Parathyroid adenoma (tissue), 2 donors: ENCODE measurements at regions not wholly inside any gene's neighbourhood (a gene's known extent, or its start where the extent isn't known, plus 50 kb on each side); places are given as distances from the start of the nearest gene placed in this dataset.

Experiments used
- H2AFZ ChIP-seq: fragments of 300-600 bp; sonication (generic); one replicate; pipeline ENCODE4 v1.7.0; 2017; ENCODE audit warnings: antibody characterized with exemption, mild to moderate bottlenecking
- H3K27ac ChIP-seq: fragments of 300-600 bp; sonication (generic); one replicate; pipeline ENCODE4 v1.7.0; 2017
- H3K27me3 ChIP-seq: fragments of 300-600 bp; sonication (generic); one replicate; pipeline ENCODE4 v1.7.0; 2017; ENCODE audit warnings: low read length; ENCODE audit not compliant: control insufficient read depth, insufficient read depth
- H3K36me3 ChIP-seq: fragments of 300-600 bp; sonication (generic); one replicate; pipeline ENCODE4 v1.7.0; 2017; ENCODE audit warnings: low read length; ENCODE audit not compliant: control insufficient read depth, insufficient read depth
- H3K4me1 ChIP-seq: fragments of 300-600 bp; sonication (generic); one replicate; pipeline ENCODE4 v1.7.0; 2017; ENCODE audit warnings: control low read depth
- H3K4me2 ChIP-seq: fragments of 300-600 bp; sonication (generic); one replicate; pipeline ENCODE4 v1.7.0; 2017; ENCODE audit warnings: low read length
- H3K4me3 ChIP-seq: fragments of 300-600 bp; sonication (generic); one replicate; pipeline ENCODE4 v1.7.0; 2017; ENCODE audit warnings: low read depth, low read length
- H3K79me2 ChIP-seq: fragments of 300-600 bp; sonication (generic); one replicate; pipeline ENCODE4 v1.7.0; 2017; ENCODE audit warnings: control low read depth
- H3K9ac ChIP-seq: fragments of 300-600 bp; sonication (generic); one replicate; pipeline ENCODE4 v1.7.0; 2017; ENCODE audit warnings: mild to moderate bottlenecking
- H3K9me3 ChIP-seq: fragments of 300-600 bp; sonication (generic); one replicate; pipeline ENCODE4 v1.7.0; 2017; ENCODE audit warnings: low read length; ENCODE audit not compliant: control insufficient read depth
- CTCF ChIP-seq: fragments of 300-600 bp; sonication (generic); IDR thresholded peaks from one replicate; pipeline ENCODE4 v1.7.0; 2017; ENCODE audit warnings: antibody characterized with exemption, mild to moderate bottlenecking
- donor health status: primary hyperparathyroidism.

GRCh38 chr7:131021460-131021859 lies 287.5 kb upstream of the KLF14 start:
- H3K4me2 ChIP-seq: no peak overlapping the region
- peaks cover 16% of the 10 kb centered on the region for H3K4me1 ChIP-seq
- no peaks in the 10 kb centered on the region for H3K9me3 ChIP-seq
- TF ChIP-seq CTCF: no peak
- H3K79me2 ChIP-seq: peaks cover 80% of the 10 kb centered on the region
- H3K27me3 ChIP-seq: no peaks in the 10 kb centered on the region
- no peak overlapping the region for H3K27ac ChIP-seq
- H3K36me3 ChIP-seq: no peaks in the 10 kb centered on the region
- no peak overlapping the region for H3K4me3 ChIP-seq
- H3K9ac ChIP-seq: no peak overlapping the region
- H2AFZ ChIP-seq: no peak overlapping the region

GRCh38 chr7:131021902-131022301 lies 287.9 kb upstream of the KLF14 start:
- TF ChIP-seq CTCF: no peak
- Histone ChIP-seq H3K4me1 (peaks cover 16% of the 10 kb centered on the region), H3K27ac (no peak overlapping the region), H3K79me2 (peaks cover 76% of the 10 kb centered on the region), H3K36me3 (no peaks in the 10 kb centered on the region), H3K4me2 (no peak overlapping the region), H3K4me3 (no peak overlapping the region), H2AFZ (no peak overlapping the region), H3K27me3 (no peaks in the 10 kb centered on the region), H3K9me3 (no peaks in the 10 kb centered on the region), H3K9ac (no peak overlapping the region)

- no peak overlapping the region for H3K4me3 ChIP-seq
- H3K4me2 ChIP-seq: no peak overlapping the region
- H3K9ac ChIP-seq: no peak overlapping the region
- H3K9me3 ChIP-seq: no peaks in the 10 kb centered on the region
- no peaks in the 10 kb centered on the region for H3K36me3 ChIP-seq
- H3K27ac ChIP-seq: no peak overlapping the region
- peaks cover 18% of the 10 kb centered on the region for H3K4me1 ChIP-seq
- TF ChIP-seq CTCF: no peak
- no peaks in the 10 kb centered on the region for H3K27me3 ChIP-seq
- H2AFZ ChIP-seq: no peak overlapping the region
- peaks cover 83% of the 10 kb centered on the region for H3K79me2 ChIP-seq
Measured at GRCh38 chr7:131026297-131027000, 292.4 kb upstream of the KLF14 start.

- Histone ChIP-seq H3K36me3 (no peaks in the 10 kb centered on the region), H3K4me3 (no peak overlapping the region), H3K27ac (no peak overlapping the region), H3K9me3 (no peaks in the 10 kb centered on the region), H3K27me3 (no peaks in the 10 kb centered on the region), H3K9ac (no peak overlapping the region), H3K79me2 (peaks cover 85% of the 10 kb centered on the region), H3K4me1 (peaks cover 16% of the 10 kb centered on the region), H2AFZ (no peak overlapping the region), H3K4me2 (no peak overlapping the region)
- TF ChIP-seq CTCF: no peak
Measured at GRCh38 chr7:131027287-131027773, 293.3 kb upstream of the KLF14 start.

- H3K27ac ChIP-seq: no peak overlapping the region
- no peak overlapping the region for H3K4me3 ChIP-seq
- H3K4me1 ChIP-seq: peaks cover 16% of the 10 kb centered on the region
- no peaks in the 10 kb centered on the region for H3K36me3 ChIP-seq
- no peaks in the 10 kb centered on the region for H3K27me3 ChIP-seq
- no peaks in the 10 kb centered on the region for H3K9me3 ChIP-seq
- H3K9ac ChIP-seq: no peak overlapping the region
- TF ChIP-seq CTCF: no peak
- H2AFZ ChIP-seq: no peak overlapping the region
- H3K79me2 ChIP-seq: peaks cover 85% of the 10 kb centered on the region
- no peak overlapping the region for H3K4me2 ChIP-seq
Measured at GRCh38 chr7:131028295-131028694, 294.3 kb upstream of the KLF14 start.
